ENCODE measurements at regions not wholly inside any gene's neighbourhood (a gene's known extent, or its start where the extent isn't known, plus 50 kb on each side); places are given as distances from the start of the nearest gene placed in this dataset.
"Not testable (repeated sequence)": the region's sequence is repeated elsewhere in the genome, so short reads cannot be mapped to it uniquely, and the experiment has no call there.

- TF ChIP-seq POLR2AphosphoS5, POLR2A (IDR thresholded peaks at IDR 0.05; ENCODE audit: low read depth, low read length): not testable (repeated sequence)
Measured at GRCh38 chr15:22268654-22269053, 188.3 kb downstream of the OR4M2 start.

Measured in GM12892 (cell line).